ENCODE measurements at regions not wholly inside any gene's neighbourhood (a gene's known extent, or its start where the extent isn't known, plus 50 kb on each side); places are given as distances from the start of the nearest gene placed in this dataset.

- H3K4me1 Mint-ChIP-seq (ENCODE audit: low read depth): no peaks in the 10 kb centered on the region
- peaks cover 5% of the 10 kb centered on the region; the same call in 1 of the 2 replicates for H3K9me3 Mint-ChIP-seq
- no peaks in the 10 kb centered on the region for H3K36me3 Mint-ChIP-seq (ENCODE audit: low read depth)
- H3K27me3 Mint-ChIP-seq (ENCODE audit: insufficient read depth): peaks cover 34% of the 10 kb centered on the region
- no peak for TF ChIP-seq CTCF (IDR thresholded peaks at IDR 0.05)
- DNase-seq: no peak
- H3K27ac Mint-ChIP-seq: no peak overlapping the region
- no peak overlapping the region for H3K4me3 Mint-ChIP-seq
Observed at GRCh38 chr18:22267225-22267624, 97.8 kb downstream of the GATA6 start.

GRCh38 chr18:22265838-22266237 is 96.4 kb downstream of the GATA6 start:
- TF ChIP-seq CTCF (IDR thresholded peaks at IDR 0.05): no peak
- no peaks in the 10 kb centered on the region for H3K4me1 Mint-ChIP-seq (ENCODE audit: low read depth)
- no peak overlapping the region for H3K27ac Mint-ChIP-seq
- H3K4me3 Mint-ChIP-seq: no peak overlapping the region
- no peaks in the 10 kb centered on the region for H3K36me3 Mint-ChIP-seq (ENCODE audit: low read depth)
- H3K9me3 Mint-ChIP-seq: peaks cover 5% of the 10 kb centered on the region; the same call in 1 of the 2 replicates
- H3K27me3 Mint-ChIP-seq (ENCODE audit: insufficient read depth): peaks cover 31% of the 10 kb centered on the region
- DNase-seq: no peak

- Mint-ChIP-seq H3K27ac (no peak overlapping the region), H3K4me1 (ENCODE audit: low read depth) (peaks cover 3% of the 10 kb centered on the region), H3K9me3 (peaks cover 5% of the 10 kb centered on the region; the same call in 1 of the 2 replicates), H3K27me3 (ENCODE audit: insufficient read depth) (peaks cover 29% of the 10 kb centered on the region), H3K4me3 (no peak overlapping the region), H3K36me3 (ENCODE audit: low read depth) (no peaks in the 10 kb centered on the region)
- TF ChIP-seq CTCF (IDR thresholded peaks at IDR 0.05): no peak
- no peak for DNase-seq
Observed at GRCh38 chr18:22260208-22260820, 90.9 kb downstream of the GATA6 start.

GRCh38 chr18:22257022-22257543 is 87.7 kb downstream of the GATA6 start:
- no peak overlapping the region for H3K4me3 Mint-ChIP-seq
- peaks cover 36% of the 10 kb centered on the region for H3K27me3 Mint-ChIP-seq (ENCODE audit: insufficient read depth)
- TF ChIP-seq CTCF (IDR thresholded peaks at IDR 0.05): no peak
- H3K27ac Mint-ChIP-seq: no peak overlapping the region
- no peak for DNase-seq
- no peaks in the 10 kb centered on the region for H3K9me3 Mint-ChIP-seq
- H3K4me1 Mint-ChIP-seq (ENCODE audit: low read depth): peaks cover 17% of the 10 kb centered on the region
- H3K36me3 Mint-ChIP-seq (ENCODE audit: low read depth): no peaks in the 10 kb centered on the region

- TF ChIP-seq CTCF (IDR thresholded peaks at IDR 0.05): no peak
- H3K36me3 Mint-ChIP-seq (ENCODE audit: low read depth): no peaks in the 10 kb centered on the region
- no peak for DNase-seq
- H3K27me3 Mint-ChIP-seq (ENCODE audit: insufficient read depth): peaks cover 53% of the 10 kb centered on the region
- peaks cover 17% of the 10 kb centered on the region for H3K4me1 Mint-ChIP-seq (ENCODE audit: low read depth)
- no peak overlapping the region; the same call in 1 of the 2 replicates for H3K4me3 Mint-ChIP-seq
- no peaks in the 10 kb centered on the region for H3K9me3 Mint-ChIP-seq
- no peak overlapping the region for H3K27ac Mint-ChIP-seq
Observed at GRCh38 chr18:22254088-22254487, 84.7 kb downstream of the GATA6 start.

All from HFFc6 (cell line).